HG03558 (cell line): ENCODE measurements at regions not wholly inside any gene's neighbourhood (a gene's known extent, or its start where the extent isn't known, plus 50 kb on each side); places are given as distances from the start of the nearest gene placed in this dataset.

Experiments
- ATAC-seq: cut with Tn5 transposase; IDR thresholded peaks from one replicate; pipeline ENCODE4 v1.9.1; 2021; ENCODE audit warnings: moderate number of reproducible peaks; ENCODE audit not compliant: unreplicated experiment; ENCODE audit errors: extremely low read depth

DNA sequence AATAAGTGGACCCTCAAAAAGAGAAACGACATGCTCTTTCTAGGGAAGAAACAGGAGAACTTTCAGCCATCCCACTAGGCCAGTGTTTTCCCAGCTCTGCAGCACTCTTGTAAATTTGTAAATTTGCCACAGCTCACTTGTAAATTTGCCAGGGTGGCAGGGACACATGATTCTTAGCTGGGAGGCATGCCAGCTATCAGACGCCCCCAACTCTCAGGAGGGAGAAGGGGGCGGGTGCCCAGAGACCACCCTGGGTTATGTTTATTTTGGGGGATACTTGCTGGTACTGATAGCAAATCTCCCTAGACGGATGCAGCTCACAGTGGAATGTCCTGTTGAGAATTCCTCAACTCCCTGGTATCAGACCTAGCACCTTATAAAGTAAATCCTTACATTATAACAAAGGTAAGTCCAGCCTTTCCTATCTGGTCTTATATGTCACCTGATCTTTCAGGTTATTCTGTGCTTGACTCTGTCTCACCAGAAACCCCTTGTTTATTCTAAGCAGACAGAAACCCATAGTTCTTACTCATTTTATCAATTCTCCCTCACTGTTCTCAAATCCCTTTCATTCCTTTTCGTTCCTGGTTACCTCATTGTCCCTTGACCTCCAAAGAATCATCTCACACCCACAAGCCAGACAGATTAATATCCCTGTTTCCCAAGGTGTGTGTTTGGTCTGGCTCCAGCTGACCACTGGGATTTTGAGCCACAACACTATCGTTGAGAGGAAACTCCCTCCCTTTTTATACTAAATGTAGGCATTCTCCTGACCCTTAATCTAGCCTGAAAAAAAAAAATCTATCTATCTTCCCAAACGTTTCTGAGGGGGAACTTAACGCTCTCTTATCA lies 69.3 kb upstream of the HMGA2 start:
- no peak for ATAC-seq

DNA sequence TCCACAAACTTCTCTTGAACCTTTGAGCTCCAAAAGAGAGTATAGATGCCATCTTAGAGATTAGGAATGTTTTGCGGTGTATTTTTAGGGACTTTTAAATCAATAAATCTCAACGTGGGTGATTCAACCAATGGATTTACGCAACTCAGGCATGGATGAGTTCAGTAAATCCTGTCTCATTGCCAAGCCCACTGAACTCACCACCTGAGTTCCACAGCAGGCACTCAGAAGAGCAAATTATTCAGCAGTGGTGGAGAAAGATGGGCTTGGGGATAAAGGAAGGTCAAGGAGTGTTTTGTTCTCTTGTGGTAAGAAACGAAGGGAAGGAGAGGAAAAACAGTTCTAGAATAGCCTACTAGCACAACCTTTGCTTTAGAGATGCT lies 68.7 kb upstream of the HMGA2 start:
- no peak for ATAC-seq

DNA sequence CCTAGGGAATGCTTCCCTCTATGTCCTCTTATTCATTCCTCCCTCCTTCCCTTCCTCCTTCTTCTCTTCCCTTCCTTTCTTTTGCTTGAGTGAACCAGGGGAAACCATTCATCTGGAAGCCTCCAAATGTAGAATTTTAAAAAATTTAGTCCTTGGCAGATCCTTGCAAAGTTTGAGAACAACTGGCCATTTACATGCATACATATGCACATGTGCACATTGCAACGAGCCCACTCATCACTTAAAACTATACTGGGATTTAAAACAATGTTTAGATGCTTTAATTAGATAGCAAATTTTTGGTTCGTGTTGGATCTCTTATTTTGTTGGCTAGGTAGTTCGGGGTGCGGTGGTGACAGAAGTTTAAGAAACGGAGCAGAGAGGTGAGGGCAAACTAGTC lies 68.0 kb upstream of the HMGA2 start:
- ATAC-seq, result no peak

DNA sequence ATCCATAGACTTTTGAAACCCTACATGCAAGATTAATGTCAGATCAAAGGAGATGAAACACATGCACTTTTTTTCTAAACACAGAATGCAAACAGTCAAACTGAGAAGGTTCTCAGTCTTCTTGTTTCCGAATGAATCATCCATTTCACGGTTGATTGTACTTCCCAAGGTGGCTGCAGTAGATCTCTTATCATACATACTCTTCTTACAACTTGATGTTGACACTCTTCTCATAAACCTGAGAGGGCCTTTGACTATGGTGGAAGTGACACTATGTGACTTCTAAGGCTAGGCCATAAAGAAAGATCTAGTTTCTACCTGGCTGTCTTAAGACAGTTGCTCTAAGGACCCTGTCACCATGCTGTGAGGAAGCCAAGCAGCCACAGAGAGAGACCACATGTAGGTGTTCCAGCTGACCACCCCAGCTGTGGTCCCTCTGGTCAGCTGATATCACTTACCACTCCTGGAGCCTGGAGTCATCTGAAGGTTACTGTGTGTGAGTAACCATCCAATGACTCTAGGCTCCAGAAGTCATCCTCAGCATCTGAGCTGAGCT lies 67.2 kb upstream of the HMGA2 start:
- ATAC-seq, result peak; percentile 85

DNA sequence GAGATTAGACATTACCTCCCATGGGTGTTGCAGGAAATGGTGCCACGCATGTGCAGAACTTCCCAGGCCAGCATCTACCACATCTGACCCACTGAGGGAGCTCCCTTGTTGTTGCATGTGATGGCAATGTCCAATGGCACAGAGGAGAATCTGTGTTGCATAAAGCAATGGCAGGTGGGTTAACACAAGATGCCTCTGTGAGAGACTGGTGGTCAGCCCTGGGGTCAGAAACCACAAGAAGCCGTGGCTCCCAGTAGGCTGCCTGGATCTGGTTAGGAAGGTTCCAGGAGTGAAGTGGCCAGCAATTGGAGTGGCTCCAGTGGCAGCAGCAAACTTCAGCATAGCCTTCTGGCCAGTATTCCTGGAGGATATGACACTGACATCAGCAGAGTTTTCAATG lies 65.9 kb upstream of the HMGA2 start:
- no peak for ATAC-seq

DNA sequence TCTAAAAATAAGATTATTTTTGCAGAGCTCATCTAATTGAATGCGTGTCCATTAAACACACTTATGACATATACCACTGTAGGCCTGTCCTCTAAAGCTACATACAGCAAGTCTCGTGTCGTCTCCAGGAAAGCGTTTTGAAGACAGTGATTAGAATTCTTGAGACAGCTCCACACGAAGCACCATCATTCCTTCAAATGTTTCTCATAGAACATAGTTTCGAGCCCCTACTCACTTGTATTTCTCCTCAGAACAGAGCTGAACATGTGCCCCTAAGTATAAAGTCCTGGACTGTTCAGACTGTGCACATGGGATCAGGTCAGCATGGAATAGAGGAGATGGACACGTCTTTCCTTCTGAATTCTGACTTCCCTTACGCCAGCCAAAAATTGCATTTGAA lies 64.5 kb upstream of the HMGA2 start:
- ATAC-seq, result no peak

DNA sequence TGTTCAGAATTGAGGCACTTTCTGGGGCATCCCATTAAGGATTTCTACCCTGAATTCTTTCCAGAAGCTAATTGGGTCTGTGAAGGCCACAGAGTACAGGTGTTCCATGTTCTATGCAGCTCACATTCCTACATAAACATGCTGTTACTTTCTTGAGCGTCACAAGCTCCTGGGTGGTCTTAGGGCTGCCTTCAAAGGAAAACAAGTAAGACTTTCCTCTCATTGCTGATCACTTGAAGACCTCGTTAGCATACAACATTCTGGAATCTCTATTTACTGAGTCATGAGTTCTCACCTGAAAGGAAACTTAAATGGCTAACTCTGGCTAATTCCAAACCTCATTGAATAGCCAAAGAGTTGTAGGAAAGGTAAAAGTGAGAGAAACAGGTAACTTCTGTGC lies 63.0 kb upstream of the HMGA2 start:
- no peak for ATAC-seq

DNA sequence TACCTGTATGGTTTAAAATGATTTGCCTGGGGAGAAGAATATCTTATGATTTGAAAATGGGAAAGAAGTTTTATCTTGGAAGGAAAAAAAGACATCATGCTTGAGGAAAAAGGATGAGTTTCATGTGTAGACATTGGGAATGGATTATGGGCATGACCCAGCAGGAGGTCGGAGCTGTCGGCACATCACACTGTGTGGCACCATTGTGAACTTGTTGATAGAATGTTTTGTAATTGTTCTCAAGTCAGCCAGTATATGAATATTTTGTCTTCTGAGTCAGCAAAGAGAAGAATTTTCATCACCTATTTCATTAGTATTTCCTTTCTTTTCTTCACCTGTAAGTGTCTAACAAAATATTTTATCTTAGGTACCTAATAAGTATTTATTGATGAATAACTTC lies 60.0 kb upstream of the HMGA2 start:
- no peak for ATAC-seq

DNA sequence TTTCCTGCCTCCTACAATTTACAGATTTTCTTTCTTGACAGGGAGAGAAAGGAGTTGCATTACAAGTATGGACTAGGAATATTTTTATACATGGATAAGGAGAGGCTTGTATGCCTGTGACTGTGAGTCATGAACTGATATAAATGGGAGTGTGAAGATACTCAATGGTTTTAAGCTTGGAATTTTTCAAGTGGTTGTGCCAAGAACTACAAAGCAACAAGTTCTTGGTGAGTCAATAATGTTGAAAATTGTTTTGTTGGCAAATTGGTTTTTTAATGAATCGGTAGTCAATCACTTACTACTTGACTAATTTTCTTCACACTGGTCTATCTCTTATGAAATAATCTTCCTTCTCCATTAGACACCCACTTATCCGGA lies 58.9 kb upstream of the HMGA2 start:
- ATAC-seq, result no peak

DNA sequence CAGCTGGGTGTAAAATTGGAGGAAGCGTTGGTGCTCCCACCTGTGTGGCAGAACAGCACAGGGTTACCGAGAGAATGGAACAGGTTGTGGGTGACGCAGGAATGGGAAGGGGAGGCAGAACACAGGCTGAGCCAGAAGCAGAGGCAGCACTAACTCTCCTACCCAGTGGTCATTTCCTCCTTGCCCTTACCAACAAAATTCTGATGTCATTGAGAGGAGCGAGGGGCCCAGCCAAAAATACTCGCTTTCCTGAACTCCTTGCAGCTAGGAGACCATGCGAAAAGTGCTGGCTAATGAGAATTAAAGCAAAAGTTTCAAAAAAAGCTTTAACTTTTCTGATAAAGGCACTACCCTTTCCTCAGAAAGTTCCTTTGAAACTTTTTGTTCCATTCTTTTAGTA lies 54.4 kb upstream of the HMGA2 start:
- no peak for ATAC-seq
